HepG2 (cell line): ENCODE measurements at regions not wholly inside any gene's neighbourhood (a gene's known extent, or its start where the extent isn't known, plus 50 kb on each side); places are given as distances from the start of the nearest gene placed in this dataset.

Experiments
- ATAC-seq: fragments of 200-7000 bp; cut with Tn5 transposase; 3 replicates; pipeline ENCODE4 v1.9.1; 2020; ENCODE audit warnings: mild to moderate bottlenecking, moderate library complexity
- BruUV-seq: library from RNA; stranded (reverse); fragments of 400-500 nt; replicated peaks from 2 replicates; lab custom pipeline; 2021; lab: Mats Ljungman, UMichigan
- CTCF ChIA-PET: fragments of 300-600 bp; formaldehyde crosslinking; extraction: SDS; loops from one replicate; lab custom pipeline; 2021; ENCODE audit warnings: low total read pairs, inconsistent platforms, low intra/inter-chr PET ratio; lab: Yijun Ruan, JAX
- POLR2A ChIA-PET: fragments of 350-600 bp; sonication (Branson Sonifier 250); formaldehyde crosslinking; loops from one replicate; lab custom pipeline; 2020; ENCODE audit warnings: antibody characterized with exemption, inconsistent platforms; lab: Yijun Ruan, JAX
- DNase-seq: peaks from one replicate; pipeline ENCODE4 v3.0.0-alpha.2; 2015; ENCODE audit warnings: low spot score
- FAIRE-seq: peaks from 3 replicates; lab custom pipeline; 2011; peaks lifted over from hg19 to GRCh38; lab: Jason Lieb, UNC
- H2AFZ ChIP-seq: one replicate; pipeline ENCODE4 v1.6.1; 2011; ENCODE audit warnings: low read length, inconsistent platforms
- H3K27ac ChIP-seq: fragments of 300-600 bp; 3 replicates; pipeline ENCODE4 v1.8.0; 2011; ENCODE audit warnings: mixed run types, mild to moderate bottlenecking, mixed read lengths, low read length, inconsistent platforms; ENCODE audit not compliant: insufficient read depth; ENCODE audit errors: extremely low read length
- H3K27me3 ChIP-seq, 2 experiments: fragments of 200-600 bp in 1 of 2; 2 replicates in 1 of 2; 3 replicates in 1 of 2; pipeline versions ENCODE4 v1.6.0 to v1.8.0; 2011; ENCODE audit warnings: low read length in 2 of 2, mild to moderate bottlenecking in 2 of 2, moderate library complexity in 2 of 2, inconsistent platforms in 1 of 2; ENCODE audit not compliant: insufficient read depth in 2 of 2, control insufficient read depth in 1 of 2
- H3K36me3 ChIP-seq, 2 experiments: fragments of 200-600 bp in 1 of 2; replicated peaks in 1 of 2; 2 replicates in 1 of 2; 3 replicates in 1 of 2; pipeline versions ENCODE4 v1.5.1 to v1.8.0; 2011; ENCODE audit warnings: low read length in 2 of 2, inconsistent platforms in 1 of 2; ENCODE audit not compliant: insufficient read depth in 2 of 2, control insufficient read depth in 1 of 2
- H3K4me1 ChIP-seq: 2 replicates; pipeline ENCODE4 v1.5.1; 2012; ENCODE audit warnings: low read length, inconsistent platforms; ENCODE audit not compliant: insufficient read depth
- H3K4me2 ChIP-seq: 2 replicates; pipeline ENCODE4 v1.6.0; 2011; ENCODE audit warnings: low read depth, low read length, inconsistent platforms
- H3K4me3 ChIP-seq, 3 experiments: fragments of 200-600 bp in 1 of 3; sonication (generic), shearing (Covaris generic) in 1 of 3; replicated peaks in 1 of 3; 2 replicates each; pipeline ENCODE4 v1.5.1; 2011 to 2016; ENCODE audit warnings: low read length in 3 of 3, inconsistent platforms in 2 of 3, low read depth in 2 of 3, mild to moderate bottlenecking in 2 of 3, control low read depth in 1 of 3, mixed read lengths in 1 of 3; ENCODE audit not compliant: insufficient read depth in 1 of 3
- H3K79me2 ChIP-seq: one replicate; pipeline ENCODE4 v1.6.1; 2011; ENCODE audit warnings: low read length, inconsistent platforms; ENCODE audit not compliant: insufficient read depth
- H3K9ac ChIP-seq: 2 replicates; pipeline ENCODE4 v1.6.0; 2011; ENCODE audit warnings: mild to moderate bottlenecking, low read depth, low read length, inconsistent platforms; ENCODE audit not compliant: insufficient read depth
- H3K9me3 ChIP-seq: 2 replicates; pipeline ENCODE4 v1.5.1; 2012; ENCODE audit warnings: mild to moderate bottlenecking, low read length
- H4K20me1 ChIP-seq: 2 replicates; pipeline ENCODE4 v1.6.0; 2011; ENCODE audit warnings: inconsistent platforms, mild to moderate bottlenecking, low read length, moderate library complexity; ENCODE audit not compliant: insufficient read depth
- CSRNP2 ChIP-seq: sonication (generic); formaldehyde crosslinking; conservative IDR thresholded peaks from 2 replicates; pipeline ENCODE4 v1.8.0; 2022; ENCODE audit warnings: low read depth, missing genetic modification reagents
- GABPB1 ChIP-seq: IDR thresholded peaks from 2 replicates; pipeline ENCODE4 v1.6.1; 2016; ENCODE audit warnings: mild to moderate bottlenecking, missing genetic modification reagents, moderate library complexity, missing compliant biosample characterization
- MYPOP ChIP-seq: sonication (generic); formaldehyde crosslinking; IDR thresholded peaks from 2 replicates; pipeline ENCODE4 v1.8.1; 2023; ENCODE audit warnings: mild to moderate bottlenecking, moderate library complexity, missing genetic modification reagents
- SAP130 ChIP-seq: IDR thresholded peaks from 2 replicates; pipeline ENCODE4 v1.6.1; 2016; ENCODE audit warnings: low read depth
- SIN3B ChIP-seq: fragments of 150-350 bp; IDR thresholded peaks from 2 replicates; pipeline ENCODE4 v1.6.1; 2014; ENCODE audit warnings: low read length
- SMARCC2 ChIP-seq: fragments of 450-650 bp; IDR thresholded peaks from 2 replicates; pipeline ENCODE4 v1.6.1; 2017; ENCODE audit warnings: antibody characterized with exemption, mild to moderate bottlenecking
- SSRP1 ChIP-seq: IDR thresholded peaks from 2 replicates; pipeline ENCODE4 v1.6.1; 2016; ENCODE audit warnings: control low read depth
- ZNF337 ChIP-seq: sonication (generic); formaldehyde crosslinking; IDR thresholded peaks from 2 replicates; pipeline ENCODE4 v1.5.1; 2020; ENCODE audit warnings: missing genetic modification reagents, low read depth, mild to moderate bottlenecking, borderline replicate concordance
- ZNF678 ChIP-seq: sonication (generic); formaldehyde crosslinking; IDR thresholded peaks from 2 replicates; pipeline ENCODE4 v1.4.0; 2020; ENCODE audit warnings: mild to moderate bottlenecking, missing genetic modification reagents
- WGBS: methylation state at CpG from one replicate; pipeline ENCODE4 v1.1.6; 2017; ENCODE audit warnings: low lambda C conversion rate; 5-methylcytosine and 5-hydroxymethylcytosine counted together
- in situ Hi-C: cut with HindIII; loops from 2 replicates; pipeline ENCODE4 v1.10.0; 2017; ENCODE audit warnings: low pct_unique_long_range_greater_than_20kb; ENCODE audit not compliant: extremely low pct_ligation_motif_present
- intact Hi-C: fragments of 100-400 bp; cut with micrococcal nuclease; formaldehyde crosslinking; loops from one replicate; pipeline ENCODE4 v1.10.0; 2022; ENCODE audit not compliant: unreplicated experiment
- TF ChIP-seq, protein P1 (sequence below): fragments of 450-650 bp; IDR thresholded peaks from 2 replicates; pipeline ENCODE4 v1.6.1; 2017; ENCODE audit warnings: mild to moderate bottlenecking

DNA sequence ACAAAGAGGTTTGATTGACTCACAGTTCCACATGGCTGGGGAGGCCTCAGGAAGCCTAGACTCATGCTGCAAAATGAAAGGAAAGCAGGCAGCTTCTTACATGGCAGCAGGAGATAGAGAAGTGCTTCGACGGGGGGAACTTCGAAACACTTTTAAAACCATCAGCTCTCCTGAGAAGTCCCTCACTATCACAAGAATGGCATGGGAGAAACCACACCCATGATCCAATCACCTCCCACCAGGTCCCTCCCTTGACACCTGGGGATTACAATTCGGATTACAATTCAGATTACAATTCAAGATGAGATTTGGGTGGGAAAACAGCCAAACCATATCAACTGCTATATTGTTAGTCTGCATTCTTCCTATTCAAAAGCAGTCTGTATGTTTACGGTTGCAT lies 322.3 kb upstream of the ISL1 start (continued):
- TF ChIP-seq ZNF678 (CRISPR knock-in tag) (no peak), GABPB1 (CRISPR knock-in tag) (no peak), ZNF337 (CRISPR knock-in tag) (no peak), SAP130 (CRISPR knock-in tag) (no peak), MYPOP (no peak)
- TF ChIP-seq, protein P1, sequence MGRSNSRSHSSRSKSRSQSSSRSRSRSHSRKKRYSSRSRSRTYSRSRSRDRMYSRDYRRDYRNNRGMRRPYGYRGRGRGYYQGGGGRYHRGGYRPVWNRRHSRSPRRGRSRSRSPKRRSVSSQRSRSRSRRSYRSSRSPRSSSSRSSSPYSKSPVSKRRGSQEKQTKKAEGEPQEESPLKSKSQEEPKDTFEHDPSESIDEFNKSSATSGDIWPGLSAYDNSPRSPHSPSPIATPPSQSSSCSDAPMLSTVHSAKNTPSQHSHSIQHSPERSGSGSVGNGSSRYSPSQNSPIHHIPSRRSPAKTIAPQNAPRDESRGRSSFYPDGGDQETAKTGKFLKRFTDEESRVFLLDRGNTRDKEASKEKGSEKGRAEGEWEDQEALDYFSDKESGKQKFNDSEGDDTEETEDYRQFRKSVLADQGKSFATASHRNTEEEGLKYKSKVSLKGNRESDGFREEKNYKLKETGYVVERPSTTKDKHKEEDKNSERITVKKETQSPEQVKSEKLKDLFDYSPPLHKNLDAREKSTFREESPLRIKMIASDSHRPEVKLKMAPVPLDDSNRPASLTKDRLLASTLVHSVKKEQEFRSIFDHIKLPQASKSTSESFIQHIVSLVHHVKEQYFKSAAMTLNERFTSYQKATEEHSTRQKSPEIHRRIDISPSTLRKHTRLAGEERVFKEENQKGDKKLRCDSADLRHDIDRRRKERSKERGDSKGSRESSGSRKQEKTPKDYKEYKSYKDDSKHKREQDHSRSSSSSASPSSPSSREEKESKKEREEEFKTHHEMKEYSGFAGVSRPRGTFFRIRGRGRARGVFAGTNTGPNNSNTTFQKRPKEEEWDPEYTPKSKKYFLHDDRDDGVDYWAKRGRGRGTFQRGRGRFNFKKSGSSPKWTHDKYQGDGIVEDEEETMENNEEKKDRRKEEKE, result no peak
- TF ChIP-seq, all 625 proteins: peak for 0

- BruUV-seq, result no TSS peak
- intact Hi-C loops, result no loop called here
- Histone ChIP-seq H3K79me2 (no peaks in the 10 kb centered on the region), H2AFZ (no peak overlapping the region), H3K4me2 (no peak overlapping the region), H3K9me3 (peaks cover 16% of the 10 kb centered on the region; the same call in 1 of the 2 replicates), H3K27me3 (no peaks in the 10 kb centered on the region), H3K4me3 (no peak overlapping the region), H3K36me3 (no peaks in the 10 kb centered on the region), H3K27ac (no peak overlapping the region), H3K4me1 (no peaks in the 10 kb centered on the region), H3K9ac (no peak overlapping the region), H4K20me1 (no peaks in the 10 kb centered on the region)
- DNase-seq (no peak), FAIRE-seq (no peak), ATAC-seq (no peak)
- POLR2A ChIA-PET, result no interaction called here
- 16% methylated on average over 3 of the region's 5 CpGs for WGBS
- CTCF ChIA-PET, result no interaction called here
- in situ Hi-C loops, result no loop called here
- TF ChIP-seq CSRNP2 (CRISPR knock-in tag), result no peak
- TF ChIP-seq SMARCC2, result no peak
- no peak for TF ChIP-seq SSRP1
- TF ChIP-seq SIN3B, result no peak
Observed at GRCh38 chr5:51072937-51073336, 310.3 kb upstream of the ISL1 start.
